ENCODE measurements at regions not wholly inside any gene's neighbourhood (a gene's known extent, or its start where the extent isn't known, plus 50 kb on each side); places are given as distances from the start of the nearest gene placed in this dataset.

- Histone ChIP-seq H2AFZ (ENCODE audit: control insufficient read depth, low read length) (peak overlapping the region; percentile 19), H3K36me3 (ENCODE audit: control insufficient read depth in 2 of 2, extremely low read depth in 1 of 2, insufficient read depth in 2 of 2, low read length in 2 of 2) (no peaks in the 10 kb centered on the region), H4K20me1 (ENCODE audit: control insufficient read depth, extremely low read depth, insufficient read depth, low read length) (no peaks in the 10 kb centered on the region), H3K79me2 (ENCODE audit: control insufficient read depth, insufficient read depth, low read length) (no peaks in the 10 kb centered on the region), H3K4me1 (ENCODE audit: control insufficient read depth, extremely low read depth, insufficient read depth, low read length) (peaks cover 31% of the 10 kb centered on the region), H3K27ac (ENCODE audit: control insufficient read depth, insufficient read depth, low read length) (peak overlapping the region; percentile 98), H3K4me2 (ENCODE audit: control insufficient read depth, extremely low read depth, insufficient read depth, low read depth, low read length) (peak overlapping the region; percentile 29), H3K9me1 (ENCODE audit: control insufficient read depth, extremely low read depth, insufficient read depth, low read length) (no peaks in the 10 kb centered on the region), H3K9me3 (ENCODE audit: control insufficient read depth, low read depth, low read length) (no peaks in the 10 kb centered on the region), H3K27me3 (ENCODE audit: control insufficient read depth, extremely low read depth, insufficient read depth, low read length) (no peaks in the 10 kb centered on the region), H3K9ac (ENCODE audit: control insufficient read depth, extremely low read depth, insufficient read depth, low read length) (no peak overlapping the region), H3K4me3 (ENCODE audit: control insufficient read depth in 2 of 3, extremely low read depth in 1 of 3, insufficient read depth in 2 of 3, low read depth in 1 of 3, low read length in 3 of 3) (no peak overlapping the region)
- no peak for TF ChIP-seq EZH2 (IDR thresholded peaks at IDR 0.05; ENCODE audit: low read length)
- no peak for TF ChIP-seq CTCF (optimal IDR thresholded peaks at IDR 0.05 in 1 of 3, IDR thresholded peaks at IDR 0.05 in 1 of 3, conservative IDR thresholded peaks at IDR 0.05 in 1 of 3; ENCODE audit: extremely low read depth in 1 of 3, insufficient read depth in 2 of 3, low read length in 3 of 3)
- DNase-seq (ENCODE audit: low read depth, low spot score) (no peak), FAIRE-seq (peak; percentile 77)
- dilution Hi-C loops (cut with MboI; ENCODE audit: extremely low pct_ligation_motif_present, low sequenced_read_pairs) = no loop called here
Measured at GRCh38 chr16:35596467-35596866, 2137.1 kb downstream of the TP53TG3F start.

GRCh38 chr16:35598696-35599332, 2139.4 kb downstream of the TP53TG3F start:
- Histone ChIP-seq H3K36me3 (ENCODE audit: control insufficient read depth in 2 of 2, extremely low read depth in 1 of 2, insufficient read depth in 2 of 2, low read length in 2 of 2) (no peaks in the 10 kb centered on the region), H3K79me2 (ENCODE audit: control insufficient read depth, insufficient read depth, low read length) (no peaks in the 10 kb centered on the region), H3K9me3 (ENCODE audit: control insufficient read depth, low read depth, low read length) (no peaks in the 10 kb centered on the region), H3K27me3 (ENCODE audit: control insufficient read depth, extremely low read depth, insufficient read depth, low read length) (no peaks in the 10 kb centered on the region), H3K4me2 (ENCODE audit: control insufficient read depth, extremely low read depth, insufficient read depth, low read depth, low read length) (peak overlapping the region; percentile 92), H3K4me1 (ENCODE audit: control insufficient read depth, extremely low read depth, insufficient read depth, low read length) (peaks cover 31% of the 10 kb centered on the region), H3K4me3 (ENCODE audit: control insufficient read depth in 2 of 3, extremely low read depth in 1 of 3, insufficient read depth in 2 of 3, low read depth in 1 of 3, low read length in 3 of 3) (peak overlapping the region; percentile 42 to 74 (median 70)), H3K9ac (ENCODE audit: control insufficient read depth, extremely low read depth, insufficient read depth, low read length) (peak overlapping the region; percentile 96), H4K20me1 (ENCODE audit: control insufficient read depth, extremely low read depth, insufficient read depth, low read length) (no peaks in the 10 kb centered on the region), H3K27ac (ENCODE audit: control insufficient read depth, insufficient read depth, low read length) (peak overlapping the region; percentile 98), H3K9me1 (ENCODE audit: control insufficient read depth, extremely low read depth, insufficient read depth, low read length) (no peaks in the 10 kb centered on the region), H2AFZ (ENCODE audit: control insufficient read depth, low read length) (no peak overlapping the region)
- DNase-seq (ENCODE audit: low read depth, low spot score) (no peak), FAIRE-seq (peak; percentile 92)
- dilution Hi-C loops (cut with MboI; ENCODE audit: extremely low pct_ligation_motif_present, low sequenced_read_pairs) = no loop called here
- no peak for TF ChIP-seq CTCF (optimal IDR thresholded peaks at IDR 0.05 in 1 of 3, IDR thresholded peaks at IDR 0.05 in 1 of 3, conservative IDR thresholded peaks at IDR 0.05 in 1 of 3; ENCODE audit: extremely low read depth in 1 of 3, insufficient read depth in 2 of 3, low read length in 3 of 3)
- no peak for TF ChIP-seq EZH2 (IDR thresholded peaks at IDR 0.05; ENCODE audit: low read length)

Data from keratinocyte (primary cell).